ENCODE measurements at regions not wholly inside any gene's neighbourhood (a gene's known extent, or its start where the extent isn't known, plus 50 kb on each side); places are given as distances from the start of the nearest gene placed in this dataset.

DNA sequence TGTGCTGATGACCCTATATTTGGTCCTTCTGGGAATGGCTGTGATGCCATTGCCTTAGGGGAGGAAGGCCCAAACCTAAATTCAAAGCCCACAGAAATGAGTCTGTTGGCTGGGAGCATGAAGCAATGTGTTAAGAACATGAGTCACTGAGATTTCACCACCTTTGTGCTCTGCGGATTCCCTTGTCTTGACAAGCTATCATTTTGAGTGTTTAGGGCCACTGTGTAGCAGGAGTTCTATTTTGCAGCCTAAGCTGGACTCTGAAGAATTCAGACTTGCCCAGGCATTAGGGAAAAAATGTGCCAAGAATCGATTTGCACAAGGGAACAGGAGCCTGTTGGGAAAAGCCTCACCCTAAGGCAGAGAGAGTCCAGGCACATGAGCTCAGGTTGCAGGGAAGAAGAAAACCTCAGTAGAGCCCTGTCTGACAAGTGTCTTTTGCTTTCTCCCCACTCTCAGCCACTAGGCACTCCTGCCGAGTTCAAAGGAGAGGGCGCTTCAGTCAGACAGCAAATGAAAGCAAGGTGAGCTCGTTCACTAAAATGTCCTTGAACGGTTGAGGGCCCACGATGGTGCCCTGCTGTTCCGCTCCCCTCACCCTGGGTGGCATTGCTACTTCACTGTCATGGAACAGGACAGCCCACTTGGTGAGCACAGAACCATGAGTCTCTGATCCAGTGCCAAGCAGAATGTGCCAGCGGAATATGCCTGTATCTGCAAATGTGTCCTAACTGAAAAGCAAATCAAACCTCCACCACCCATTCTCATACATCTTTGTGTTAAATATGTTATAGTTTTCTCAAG is 93.6 kb downstream of the PRLHR start (continued):
- TF ChIP-seq, protein P1, sequence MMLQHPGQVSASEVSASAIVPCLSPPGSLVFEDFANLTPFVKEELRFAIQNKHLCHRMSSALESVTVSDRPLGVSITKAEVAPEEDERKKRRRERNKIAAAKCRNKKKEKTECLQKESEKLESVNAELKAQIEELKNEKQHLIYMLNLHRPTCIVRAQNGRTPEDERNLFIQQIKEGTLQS (IDR thresholded peaks at IDR 0.05): peak; percentile 67
- TF ChIP-seq, protein P1 (CRISPR knock-in tag; conservative IDR thresholded peaks at IDR 0.05): no peak
- TF ChIP-seq ZNF175 (CRISPR knock-in tag; IDR thresholded peaks at IDR 0.05; ENCODE audit: low read depth) (no peak), KLF10 (CRISPR knock-in tag; IDR thresholded peaks at IDR 0.05) (no peak), JUN (IDR thresholded peaks at IDR 0.05; ENCODE audit: borderline replicate concordance, low read depth, low read length) (peak; percentile 56; the same call in 1 of the 2 replicates), JUN (CRISPR knock-in tag; IDR thresholded peaks at IDR 0.05; ENCODE audit: borderline replicate concordance) (no peak), SAFB2 (IDR thresholded peaks at IDR 0.05; ENCODE audit: borderline replicate concordance, low read depth, low read length, severe bottlenecking) (no peak), MEIS2 (IDR thresholded peaks at IDR 0.05; ENCODE audit: partially characterized antibody) (peak; percentile 46), MEF2A (IDR thresholded peaks at IDR 0.05; ENCODE audit: control insufficient read depth, low read depth, low read length) (no peak), FOSL1 (tag; conservative IDR thresholded peaks at IDR 0.05) (peak; percentile 86)
- TF ChIP-seq, protein P2, sequence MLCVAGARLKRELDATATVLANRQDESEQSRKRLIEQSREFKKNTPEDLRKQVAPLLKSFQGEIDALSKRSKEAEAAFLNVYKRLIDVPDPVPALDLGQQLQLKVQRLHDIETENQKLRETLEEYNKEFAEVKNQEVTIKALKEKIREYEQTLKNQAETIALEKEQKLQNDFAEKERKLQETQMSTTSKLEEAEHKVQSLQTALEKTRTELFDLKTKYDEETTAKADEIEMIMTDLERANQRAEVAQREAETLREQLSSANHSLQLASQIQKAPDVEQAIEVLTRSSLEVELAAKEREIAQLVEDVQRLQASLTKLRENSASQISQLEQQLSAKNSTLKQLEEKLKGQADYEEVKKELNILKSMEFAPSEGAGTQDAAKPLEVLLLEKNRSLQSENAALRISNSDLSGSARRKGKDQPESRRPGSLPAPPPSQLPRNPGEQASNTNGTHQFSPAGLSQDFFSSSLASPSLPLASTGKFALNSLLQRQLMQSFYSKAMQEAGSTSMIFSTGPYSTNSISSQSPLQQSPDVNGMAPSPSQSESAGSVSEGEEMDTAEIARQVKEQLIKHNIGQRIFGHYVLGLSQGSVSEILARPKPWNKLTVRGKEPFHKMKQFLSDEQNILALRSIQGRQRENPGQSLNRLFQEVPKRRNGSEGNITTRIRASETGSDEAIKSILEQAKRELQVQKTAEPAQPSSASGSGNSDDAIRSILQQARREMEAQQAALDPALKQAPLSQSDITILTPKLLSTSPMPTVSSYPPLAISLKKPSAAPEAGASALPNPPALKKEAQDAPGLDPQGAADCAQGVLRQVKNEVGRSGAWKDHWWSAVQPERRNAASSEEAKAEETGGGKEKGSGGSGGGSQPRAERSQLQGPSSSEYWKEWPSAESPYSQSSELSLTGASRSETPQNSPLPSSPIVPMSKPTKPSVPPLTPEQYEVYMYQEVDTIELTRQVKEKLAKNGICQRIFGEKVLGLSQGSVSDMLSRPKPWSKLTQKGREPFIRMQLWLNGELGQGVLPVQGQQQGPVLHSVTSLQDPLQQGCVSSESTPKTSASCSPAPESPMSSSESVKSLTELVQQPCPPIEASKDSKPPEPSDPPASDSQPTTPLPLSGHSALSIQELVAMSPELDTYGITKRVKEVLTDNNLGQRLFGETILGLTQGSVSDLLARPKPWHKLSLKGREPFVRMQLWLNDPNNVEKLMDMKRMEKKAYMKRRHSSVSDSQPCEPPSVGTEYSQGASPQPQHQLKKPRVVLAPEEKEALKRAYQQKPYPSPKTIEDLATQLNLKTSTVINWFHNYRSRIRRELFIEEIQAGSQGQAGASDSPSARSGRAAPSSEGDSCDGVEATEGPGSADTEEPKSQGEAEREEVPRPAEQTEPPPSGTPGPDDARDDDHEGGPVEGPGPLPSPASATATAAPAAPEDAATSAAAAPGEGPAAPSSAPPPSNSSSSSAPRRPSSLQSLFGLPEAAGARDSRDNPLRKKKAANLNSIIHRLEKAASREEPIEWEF (CRISPR knock-in tag; IDR thresholded peaks at IDR 0.05): no peak
- TF ChIP-seq, protein P3, sequence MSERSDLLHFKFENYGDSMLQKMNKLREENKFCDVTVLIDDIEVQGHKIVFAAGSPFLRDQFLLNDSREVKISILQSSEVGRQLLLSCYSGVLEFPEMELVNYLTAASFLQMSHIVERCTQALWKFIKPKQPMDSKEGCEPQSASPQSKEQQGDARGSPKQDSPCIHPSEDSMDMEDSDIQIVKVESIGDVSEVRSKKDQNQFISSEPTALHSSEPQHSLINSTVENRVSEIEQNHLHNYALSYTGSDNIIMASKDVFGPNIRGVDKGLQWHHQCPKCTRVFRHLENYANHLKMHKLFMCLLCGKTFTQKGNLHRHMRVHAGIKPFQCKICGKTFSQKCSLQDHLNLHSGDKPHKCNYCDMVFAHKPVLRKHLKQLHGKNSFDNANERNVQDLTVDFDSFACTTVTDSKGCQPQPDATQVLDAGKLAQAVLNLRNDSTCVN (CRISPR knock-in tag; IDR thresholded peaks at IDR 0.05): no peak

All from K562 (cell line).